Ishikawa (cell line): ENCODE measurements at regions not wholly inside any gene's neighbourhood (a gene's known extent, or its start where the extent isn't known, plus 50 kb on each side); places are given as distances from the start of the nearest gene placed in this dataset.

Experiments used
- CEBPB ChIP-seq: IDR thresholded peaks from 2 replicates; pipeline ENCODE4 v1.6.1; 2012
- CREB1 ChIP-seq: IDR thresholded peaks from 2 replicates; pipeline ENCODE4 v1.6.1; 2012; ENCODE audit warnings: low read depth
- EGR1 ChIP-seq: IDR thresholded peaks from 2 replicates; pipeline ENCODE4 v1.6.1; 2012
- EP300 ChIP-seq: IDR thresholded peaks from 2 replicates; pipeline ENCODE4 v1.6.1; 2012; ENCODE audit warnings: borderline replicate concordance
- FOXM1 ChIP-seq: IDR thresholded peaks from 2 replicates; pipeline ENCODE4 v1.6.1; 2012; ENCODE audit warnings: low read depth, borderline replicate concordance
- NFIC ChIP-seq: IDR thresholded peaks from 2 replicates; pipeline ENCODE4 v1.6.1; 2012
- RAD21 ChIP-seq: IDR thresholded peaks from 2 replicates; pipeline ENCODE4 v1.6.1; 2012; ENCODE audit warnings: low read depth
- TAF1 ChIP-seq: IDR thresholded peaks from 2 replicates; pipeline ENCODE4 v1.6.1; 2012; ENCODE audit warnings: low read depth, mild to moderate bottlenecking
- TCF12 ChIP-seq: IDR thresholded peaks from 2 replicates; pipeline ENCODE4 v1.6.1; 2012; ENCODE audit warnings: low read depth
- TEAD4 ChIP-seq: IDR thresholded peaks from 2 replicates; pipeline ENCODE4 v1.6.1; 2012
- YY1 ChIP-seq: IDR thresholded peaks from 2 replicates; pipeline ENCODE4 v1.6.1; 2012; ENCODE audit warnings: low read depth
- ZBTB7A ChIP-seq: IDR thresholded peaks from 2 replicates; pipeline ENCODE4 v1.6.1; 2012; ENCODE audit warnings: low read depth
- TF ChIP-seq, protein P1 (sequence below): IDR thresholded peaks from 2 replicates; pipeline ENCODE4 v1.6.1; 2012
- TF ChIP-seq, protein P2 (sequence below): IDR thresholded peaks from 2 replicates; pipeline ENCODE4 v1.6.1; 2012
- TF ChIP-seq, protein P3 (sequence below): IDR thresholded peaks from 2 replicates; pipeline ENCODE4 v1.6.1; 2012; ENCODE audit warnings: low read depth, mild to moderate bottlenecking

DNA sequence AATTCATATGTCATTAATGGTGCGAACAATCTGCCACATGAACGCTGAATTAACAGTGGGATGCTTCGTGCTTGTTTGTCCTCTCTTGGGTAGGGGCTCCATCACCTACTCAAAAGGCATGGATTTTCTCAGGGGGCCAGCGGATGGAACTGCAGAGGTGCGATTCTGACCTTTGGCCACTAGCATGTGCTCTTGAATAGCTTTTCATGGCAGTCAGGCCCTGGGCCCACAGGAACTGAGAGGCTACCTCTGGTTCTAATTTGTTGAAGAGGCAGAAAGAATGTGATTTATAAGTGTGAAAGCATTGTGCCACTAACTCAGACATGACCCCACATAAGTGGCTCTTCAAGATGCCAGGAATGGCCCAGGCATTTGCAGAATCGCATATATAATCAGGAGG lies 283.2 kb downstream of the INSIG2 start:
- TF ChIP-seq RAD21 (peak; percentile 48), CREB1 (no peak)

DNA sequence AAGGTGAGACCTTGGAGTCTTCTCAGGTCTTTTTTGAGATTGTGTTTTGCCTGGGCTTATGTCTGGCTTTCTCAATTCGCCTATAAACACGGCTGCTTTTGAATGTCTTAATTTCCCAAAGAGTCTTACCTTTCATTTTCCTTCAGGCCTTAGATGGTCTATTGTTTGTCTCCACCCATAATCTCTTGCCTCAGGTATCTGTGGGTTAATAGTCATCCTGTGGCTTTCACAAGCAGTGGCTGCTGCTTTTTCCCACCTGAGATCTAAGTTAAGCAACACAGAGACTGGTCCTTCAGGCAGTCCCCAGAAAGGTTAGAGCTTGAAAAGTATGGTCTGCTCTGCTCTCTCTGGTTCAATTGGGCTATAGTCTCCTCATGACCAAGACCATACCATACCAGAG lies 275.3 kb downstream of the INSIG2 start:
- no peak for TF ChIP-seq TEAD4
- TF ChIP-seq RAD21, result no peak
- TF ChIP-seq YY1, result no peak
- no peak for TF ChIP-seq CREB1
- no peak for TF ChIP-seq NFIC
- TF ChIP-seq, protein P1, sequence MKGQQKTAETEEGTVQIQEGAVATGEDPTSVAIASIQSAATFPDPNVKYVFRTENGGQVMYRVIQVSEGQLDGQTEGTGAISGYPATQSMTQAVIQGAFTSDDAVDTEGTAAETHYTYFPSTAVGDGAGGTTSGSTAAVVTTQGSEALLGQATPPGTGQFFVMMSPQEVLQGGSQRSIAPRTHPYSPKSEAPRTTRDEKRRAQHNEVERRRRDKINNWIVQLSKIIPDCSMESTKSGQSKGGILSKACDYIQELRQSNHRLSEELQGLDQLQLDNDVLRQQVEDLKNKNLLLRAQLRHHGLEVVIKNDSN, result no peak
- no peak for TF ChIP-seq EGR1
- TF ChIP-seq CEBPB, result no peak

DNA sequence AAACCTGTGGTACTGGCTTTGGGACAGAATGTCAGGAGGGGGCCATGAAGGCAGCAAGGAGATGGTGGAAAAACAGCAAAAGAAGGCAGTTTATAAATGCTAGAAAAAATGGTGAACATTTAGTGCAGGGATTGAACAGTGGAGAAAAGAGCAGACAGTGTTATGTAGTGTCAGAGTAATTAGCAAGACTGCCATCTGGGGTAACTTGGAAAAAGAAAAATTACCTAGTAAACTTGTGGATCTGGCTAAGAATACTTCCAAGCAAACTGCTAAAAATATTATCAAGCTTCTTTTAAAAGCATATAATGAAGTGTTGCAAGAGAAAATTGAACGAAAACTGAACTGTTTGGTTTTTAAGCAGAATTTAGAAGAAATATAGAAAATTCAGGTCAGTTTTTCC lies 267.8 kb downstream of the INSIG2 start:
- no peak for TF ChIP-seq EP300
- TF ChIP-seq, protein P2, sequence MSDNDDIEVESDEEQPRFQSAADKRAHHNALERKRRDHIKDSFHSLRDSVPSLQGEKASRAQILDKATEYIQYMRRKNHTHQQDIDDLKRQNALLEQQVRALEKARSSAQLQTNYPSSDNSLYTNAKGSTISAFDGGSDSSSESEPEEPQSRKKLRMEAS, result no peak
- no peak for TF ChIP-seq EGR1
- TF ChIP-seq, protein P3, sequence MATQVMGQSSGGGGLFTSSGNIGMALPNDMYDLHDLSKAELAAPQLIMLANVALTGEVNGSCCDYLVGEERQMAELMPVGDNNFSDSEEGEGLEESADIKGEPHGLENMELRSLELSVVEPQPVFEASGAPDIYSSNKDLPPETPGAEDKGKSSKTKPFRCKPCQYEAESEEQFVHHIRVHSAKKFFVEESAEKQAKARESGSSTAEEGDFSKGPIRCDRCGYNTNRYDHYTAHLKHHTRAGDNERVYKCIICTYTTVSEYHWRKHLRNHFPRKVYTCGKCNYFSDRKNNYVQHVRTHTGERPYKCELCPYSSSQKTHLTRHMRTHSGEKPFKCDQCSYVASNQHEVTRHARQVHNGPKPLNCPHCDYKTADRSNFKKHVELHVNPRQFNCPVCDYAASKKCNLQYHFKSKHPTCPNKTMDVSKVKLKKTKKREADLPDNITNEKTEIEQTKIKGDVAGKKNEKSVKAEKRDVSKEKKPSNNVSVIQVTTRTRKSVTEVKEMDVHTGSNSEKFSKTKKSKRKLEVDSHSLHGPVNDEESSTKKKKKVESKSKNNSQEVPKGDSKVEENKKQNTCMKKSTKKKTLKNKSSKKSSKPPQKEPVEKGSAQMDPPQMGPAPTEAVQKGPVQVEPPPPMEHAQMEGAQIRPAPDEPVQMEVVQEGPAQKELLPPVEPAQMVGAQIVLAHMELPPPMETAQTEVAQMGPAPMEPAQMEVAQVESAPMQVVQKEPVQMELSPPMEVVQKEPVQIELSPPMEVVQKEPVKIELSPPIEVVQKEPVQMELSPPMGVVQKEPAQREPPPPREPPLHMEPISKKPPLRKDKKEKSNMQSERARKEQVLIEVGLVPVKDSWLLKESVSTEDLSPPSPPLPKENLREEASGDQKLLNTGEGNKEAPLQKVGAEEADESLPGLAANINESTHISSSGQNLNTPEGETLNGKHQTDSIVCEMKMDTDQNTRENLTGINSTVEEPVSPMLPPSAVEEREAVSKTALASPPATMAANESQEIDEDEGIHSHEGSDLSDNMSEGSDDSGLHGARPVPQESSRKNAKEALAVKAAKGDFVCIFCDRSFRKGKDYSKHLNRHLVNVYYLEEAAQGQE, result no peak
- TF ChIP-seq TEAD4, result no peak
- no peak for TF ChIP-seq ZBTB7A
- no peak for TF ChIP-seq FOXM1
- no peak for TF ChIP-seq CEBPB
- TF ChIP-seq NFIC, result no peak

DNA sequence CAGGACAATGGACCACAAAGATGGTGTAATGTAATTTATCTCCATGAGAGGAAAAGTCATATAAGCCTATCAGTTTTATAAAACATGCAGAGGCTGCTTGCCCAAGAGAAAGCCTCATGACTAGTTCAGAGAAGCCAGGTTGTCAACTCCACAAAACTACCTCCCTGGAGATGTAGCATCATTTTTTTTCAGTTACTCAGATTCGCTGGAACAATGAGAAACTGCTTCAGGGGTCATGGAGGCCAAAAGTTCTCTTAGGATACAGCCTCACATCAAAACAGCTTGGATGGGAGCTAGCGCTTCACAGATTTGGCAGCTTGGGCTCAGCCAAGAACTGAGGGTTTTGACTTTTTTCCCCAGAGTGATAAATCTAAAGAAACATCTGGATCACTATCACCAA lies 263.5 kb downstream of the INSIG2 start:
- no peak for TF ChIP-seq EP300
- TF ChIP-seq CREB1, result no peak
- TF ChIP-seq, protein P2, result no peak
- no peak for TF ChIP-seq RAD21
- TF ChIP-seq ZBTB7A, result no peak
- no peak for TF ChIP-seq NFIC
- TF ChIP-seq, protein P1, result no peak
- TF ChIP-seq YY1, result no peak
- TF ChIP-seq, protein P3, result no peak
- TF ChIP-seq TEAD4, result no peak
- no peak for TF ChIP-seq TCF12
- TF ChIP-seq TAF1, result no peak
- TF ChIP-seq EGR1, result no peak

DNA sequence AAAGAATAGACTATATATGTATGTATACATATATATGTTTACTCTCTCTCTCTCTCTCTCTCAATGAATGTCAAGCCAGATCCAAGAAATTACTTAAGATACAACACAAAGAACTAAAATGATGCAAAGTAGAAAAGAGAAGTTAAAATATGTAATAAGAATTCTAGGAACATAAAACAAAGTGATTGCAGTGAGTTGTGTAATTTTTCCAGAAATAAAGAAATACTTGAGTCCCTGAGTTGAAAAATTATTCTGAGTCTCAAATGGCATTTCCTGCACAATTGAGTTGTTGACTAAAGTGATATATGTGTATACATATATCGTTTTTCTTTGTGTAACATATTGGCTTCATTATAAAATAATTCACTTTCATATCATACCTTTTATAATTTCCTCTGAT lies 262.4 kb downstream of the INSIG2 start:
- TF ChIP-seq, protein P2, result no peak
- TF ChIP-seq CREB1 (no peak), TEAD4 (no peak), YY1 (no peak), TCF12 (no peak), FOXM1 (no peak)

DNA sequence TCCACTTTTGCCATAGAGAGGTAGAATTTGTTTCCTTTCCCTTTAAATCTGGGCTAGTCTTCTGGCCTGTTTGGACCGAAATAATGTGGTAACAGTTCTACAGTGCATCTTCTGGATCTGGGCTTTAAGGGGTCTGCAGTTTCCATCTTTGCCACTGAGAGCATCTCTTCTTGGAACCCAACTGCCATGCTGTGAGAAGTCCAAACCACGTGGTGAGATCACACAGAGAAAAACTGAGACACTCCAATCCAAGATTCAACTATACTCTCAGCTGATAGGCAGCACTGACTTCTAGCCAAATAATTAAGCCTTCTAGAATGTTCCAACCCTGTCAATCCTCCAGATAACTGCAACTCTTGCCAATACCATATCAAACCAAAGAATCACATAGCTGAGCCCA lies 261.1 kb downstream of the INSIG2 start:
- no peak for TF ChIP-seq RAD21
- no peak for TF ChIP-seq NFIC
- TF ChIP-seq, protein P2, result no peak
- TF ChIP-seq, protein P1, result no peak
- no peak for TF ChIP-seq EP300
- TF ChIP-seq FOXM1, result no peak
- no peak for TF ChIP-seq TCF12
- TF ChIP-seq EGR1, result no peak
- TF ChIP-seq TEAD4, result no peak
- TF ChIP-seq ZBTB7A, result no peak
- TF ChIP-seq YY1, result no peak
- no peak for TF ChIP-seq TAF1
- TF ChIP-seq CEBPB, result no peak
- TF ChIP-seq, protein P3, result no peak
- TF ChIP-seq CREB1, result no peak
